ENCODE measurements at regions not wholly inside any gene's neighbourhood (a gene's known extent, or its start where the extent isn't known, plus 50 kb on each side); places are given as distances from the start of the nearest gene placed in this dataset.

GRCh38 chr1:216898801-216899200, 175.6 kb upstream of the ESRRG start:
- TF ChIP-seq, protein P1, sequence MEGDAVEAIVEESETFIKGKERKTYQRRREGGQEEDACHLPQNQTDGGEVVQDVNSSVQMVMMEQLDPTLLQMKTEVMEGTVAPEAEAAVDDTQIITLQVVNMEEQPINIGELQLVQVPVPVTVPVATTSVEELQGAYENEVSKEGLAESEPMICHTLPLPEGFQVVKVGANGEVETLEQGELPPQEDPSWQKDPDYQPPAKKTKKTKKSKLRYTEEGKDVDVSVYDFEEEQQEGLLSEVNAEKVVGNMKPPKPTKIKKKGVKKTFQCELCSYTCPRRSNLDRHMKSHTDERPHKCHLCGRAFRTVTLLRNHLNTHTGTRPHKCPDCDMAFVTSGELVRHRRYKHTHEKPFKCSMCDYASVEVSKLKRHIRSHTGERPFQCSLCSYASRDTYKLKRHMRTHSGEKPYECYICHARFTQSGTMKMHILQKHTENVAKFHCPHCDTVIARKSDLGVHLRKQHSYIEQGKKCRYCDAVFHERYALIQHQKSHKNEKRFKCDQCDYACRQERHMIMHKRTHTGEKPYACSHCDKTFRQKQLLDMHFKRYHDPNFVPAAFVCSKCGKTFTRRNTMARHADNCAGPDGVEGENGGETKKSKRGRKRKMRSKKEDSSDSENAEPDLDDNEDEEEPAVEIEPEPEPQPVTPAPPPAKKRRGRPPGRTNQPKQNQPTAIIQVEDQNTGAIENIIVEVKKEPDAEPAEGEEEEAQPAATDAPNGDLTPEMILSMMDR (conservative IDR thresholded peaks at IDR 0.05; ENCODE audit: low read length), result no peak
- TF ChIP-seq EZH2phosphoT487 (IDR thresholded peaks at IDR 0.05; ENCODE audit: borderline replicate concordance), result no peak

Measured in Loucy (cell line).